HEK293T (cell line): ENCODE measurements at regions not wholly inside any gene's neighbourhood (a gene's known extent, or its start where the extent isn't known, plus 50 kb on each side); places are given as distances from the start of the nearest gene placed in this dataset.

Experiments
- CTCF ChIA-PET: fragments of 350-600 bp; formaldehyde crosslinking; extraction: SDS; loops from one replicate; lab custom pipeline; 2021; ENCODE audit warnings: antibody characterized with exemption, inconsistent platforms; lab: Yijun Ruan, JAX
- POLR2A ChIA-PET: fragments of 350-600 bp; formaldehyde crosslinking; extraction: SDS; loops from one replicate; lab custom pipeline; 2020; ENCODE audit warnings: antibody characterized with exemption, inconsistent platforms; lab: Yijun Ruan, JAX
- DNase-seq: peaks from one replicate; pipeline ENCODE4 v3.0.0; 2012; ENCODE audit warnings: mixed read lengths; ENCODE audit errors: extremely low spot score
- ARNT ChIP-seq: fragments of 450-650 bp; IDR thresholded peaks from 2 replicates; pipeline ENCODE4 v1.6.1; 2017; ENCODE audit warnings: mild to moderate bottlenecking
- BHLHE40 ChIP-seq: fragments of 450-650 bp; IDR thresholded peaks from 2 replicates; pipeline ENCODE4 v1.6.1; 2016; ENCODE audit warnings: mild to moderate bottlenecking, moderate library complexity, borderline replicate concordance
- CTBP1 ChIP-seq: fragments of 450-650 bp; IDR thresholded peaks from 2 replicates; pipeline ENCODE4 v1.6.1; 2016; ENCODE audit warnings: borderline replicate concordance
- ELF4 ChIP-seq: fragments of 450-650 bp; IDR thresholded peaks from 2 replicates; pipeline ENCODE4 v1.6.1; 2017; ENCODE audit warnings: antibody characterized with exemption
- FOXA1 ChIP-seq: fragments of 450-650 bp; IDR thresholded peaks from 2 replicates; pipeline ENCODE4 v1.6.1; 2016; ENCODE audit warnings: mild to moderate bottlenecking
- FOXK2 ChIP-seq: fragments of 450-650 bp; IDR thresholded peaks from 2 replicates; pipeline ENCODE4 v1.6.1; 2016; ENCODE audit warnings: mild to moderate bottlenecking
- FOXM1 ChIP-seq: fragments of 450-650 bp; IDR thresholded peaks from 2 replicates; pipeline ENCODE4 v1.6.1; 2017; ENCODE audit warnings: mild to moderate bottlenecking, borderline replicate concordance
- HDGF ChIP-seq: fragments of 450-650 bp; IDR thresholded peaks from 2 replicates; pipeline ENCODE4 v1.6.1; 2017; ENCODE audit warnings: antibody characterized with exemption, borderline replicate concordance
- L3MBTL2 ChIP-seq: fragments of 450-650 bp; conservative IDR thresholded peaks from 2 replicates; pipeline ENCODE4 v1.6.1; 2016; ENCODE audit warnings: mild to moderate bottlenecking
- LEF1 ChIP-seq: fragments of 450-650 bp; IDR thresholded peaks from 2 replicates; pipeline ENCODE4 v1.6.1; 2017; ENCODE audit warnings: mild to moderate bottlenecking, borderline replicate concordance
- NFRKB ChIP-seq: fragments of 450-650 bp; IDR thresholded peaks from 2 replicates; pipeline ENCODE4 v1.6.1; 2016; ENCODE audit warnings: mild to moderate bottlenecking, moderate library complexity
- SP1 ChIP-seq: fragments of 450-650 bp; IDR thresholded peaks from 2 replicates; pipeline ENCODE4 v1.6.1; 2017
- SUZ12 ChIP-seq: fragments of 450-650 bp; IDR thresholded peaks from 2 replicates; pipeline ENCODE4 v1.6.1; 2016; ENCODE audit warnings: mild to moderate bottlenecking
- TARDBP ChIP-seq: fragments of 450-650 bp; IDR thresholded peaks from 2 replicates; pipeline ENCODE4 v1.6.1; 2016
- ZNF384 ChIP-seq: fragments of 450-650 bp; IDR thresholded peaks from 2 replicates; pipeline ENCODE4 v1.6.1; 2016
- TF ChIP-seq, protein P1 (sequence below): fragments of 450-650 bp; IDR thresholded peaks from 2 replicates; pipeline ENCODE4 v1.6.1; 2016

DNA sequence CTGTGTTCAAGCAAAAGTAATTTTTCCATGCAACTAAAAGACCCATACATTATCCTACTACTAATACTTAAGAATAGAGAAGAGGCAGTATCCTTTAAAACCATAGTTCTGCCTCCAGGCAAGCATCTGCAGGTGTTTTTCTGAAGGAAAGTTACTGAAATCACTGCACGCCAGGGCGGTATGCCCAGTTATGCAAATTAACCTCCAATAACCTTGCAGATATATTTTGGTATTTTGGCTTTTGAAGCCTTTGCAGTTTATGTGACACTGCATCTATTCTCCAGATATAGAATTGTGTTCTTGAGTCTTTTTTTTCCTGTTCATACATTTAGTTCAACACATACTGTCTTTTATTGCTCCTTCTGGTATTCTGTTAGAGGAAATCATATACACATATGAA lies 346.2 kb upstream of the PDGFD start:
- ChIA-PET POLR2A (no interaction called here), CTCF (no interaction called here)
- DNase-seq = no peak
- TF ChIP-seq ARNT (no peak), SP1 (no peak), TARDBP (no peak), HDGF (no peak), L3MBTL2 (no peak), LEF1 (no peak), SUZ12 (no peak), FOXM1 (no peak), ZNF384 (no peak)
- TF ChIP-seq, protein P1, sequence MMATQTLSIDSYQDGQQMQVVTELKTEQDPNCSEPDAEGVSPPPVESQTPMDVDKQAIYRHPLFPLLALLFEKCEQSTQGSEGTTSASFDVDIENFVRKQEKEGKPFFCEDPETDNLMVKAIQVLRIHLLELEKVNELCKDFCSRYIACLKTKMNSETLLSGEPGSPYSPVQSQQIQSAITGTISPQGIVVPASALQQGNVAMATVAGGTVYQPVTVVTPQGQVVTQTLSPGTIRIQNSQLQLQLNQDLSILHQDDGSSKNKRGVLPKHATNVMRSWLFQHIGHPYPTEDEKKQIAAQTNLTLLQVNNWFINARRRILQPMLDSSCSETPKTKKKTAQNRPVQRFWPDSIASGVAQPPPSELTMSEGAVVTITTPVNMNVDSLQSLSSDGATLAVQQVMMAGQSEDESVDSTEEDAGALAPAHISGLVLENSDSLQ = no peak

DNA sequence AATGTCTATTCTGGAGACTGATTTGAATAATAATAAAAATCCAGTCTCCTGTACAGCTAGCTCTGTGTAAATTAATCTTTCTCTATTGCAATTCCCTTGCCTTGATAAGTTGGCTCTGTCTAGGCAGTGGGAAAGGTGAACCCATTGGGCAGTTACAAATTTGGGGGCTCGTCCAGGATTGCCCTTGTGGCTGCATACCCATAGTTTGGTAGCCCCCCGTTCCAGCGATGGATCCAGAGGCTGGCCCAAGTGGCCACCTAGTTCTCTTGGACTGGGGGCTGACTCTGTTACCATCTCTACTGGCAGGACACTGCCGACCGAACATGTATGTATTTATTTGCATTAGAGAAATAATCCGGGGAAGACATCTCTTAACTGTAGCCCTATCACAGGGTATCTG lies 326.2 kb upstream of the PDGFD start:
- no peak for TF ChIP-seq TARDBP
- POLR2A ChIA-PET = no interaction called here
- DNase-seq = no peak
- CTCF ChIA-PET = no interaction called here

DNA sequence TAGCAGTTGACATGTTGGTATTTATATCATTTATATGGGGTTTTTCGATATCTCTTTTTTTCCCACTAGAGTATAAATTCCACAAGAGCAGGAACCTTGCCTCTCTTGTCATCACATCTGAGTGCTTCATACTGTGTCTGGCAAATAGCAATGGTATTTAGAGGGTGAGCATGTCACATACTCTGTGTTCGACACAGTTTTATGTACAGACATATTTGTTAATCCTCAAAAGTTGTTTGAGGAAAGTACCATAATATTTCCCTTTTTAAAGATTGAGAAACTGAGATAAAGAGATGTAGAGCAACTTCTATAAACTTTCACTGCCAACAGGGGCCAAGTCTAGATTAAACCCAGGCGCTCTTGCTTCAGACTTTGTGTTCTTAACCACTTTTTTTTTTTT lies 324.6 kb upstream of the PDGFD start:
- CTCF ChIA-PET = no interaction called here

DNA sequence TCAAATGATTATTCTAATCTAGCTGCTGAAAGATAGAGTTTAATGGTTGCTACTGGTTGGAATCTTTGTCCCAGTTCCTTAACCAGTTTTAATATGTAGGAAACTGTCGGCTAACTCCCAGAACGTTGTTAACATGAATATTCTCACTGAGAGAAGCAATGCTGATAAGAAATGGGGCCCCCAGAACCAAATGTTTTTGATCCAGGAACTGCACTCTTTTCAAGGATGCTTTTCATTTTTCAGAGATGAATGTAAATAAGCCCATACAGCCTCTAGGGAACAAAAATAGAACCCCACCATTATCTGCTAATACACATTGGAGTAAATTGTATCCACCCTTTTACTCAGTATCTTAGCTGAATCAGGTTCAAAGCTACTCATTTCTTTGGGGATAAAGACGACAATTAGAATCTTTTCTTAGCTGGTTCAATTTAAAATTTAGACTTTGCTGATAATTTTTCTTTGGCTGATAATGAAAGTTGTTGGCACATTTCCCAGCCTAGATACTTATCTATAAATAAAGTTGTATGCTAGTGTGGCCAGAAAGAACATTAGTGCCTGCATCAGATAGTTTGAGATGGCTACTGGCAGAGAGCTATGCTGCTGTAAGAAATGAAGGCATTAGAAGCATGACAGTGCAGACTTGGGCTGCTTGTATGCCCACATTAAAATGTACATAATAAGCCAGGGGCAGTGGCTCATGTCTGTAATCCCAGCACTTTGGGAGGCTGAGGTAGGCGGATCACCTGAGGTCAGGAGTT lies 323.3 kb upstream of the PDGFD start:
- TF ChIP-seq ELF4 (no peak), LEF1 (no peak), CTBP1 (no peak), ARNT (no peak), FOXA1 (no peak), BHLHE40 (no peak), SP1 (no peak), SUZ12 (no peak), ZNF384 (no peak), L3MBTL2 (no peak)
- POLR2A ChIA-PET = no interaction called here
- CTCF ChIA-PET = interaction anchor here (0.6 kb wide), 1 partner anchor 155 kb away, joined by 5 read pairs; no protein-coding TSS in a partner anchor
- no peak for DNase-seq

More for the DNA sequence above, 324.6 kb upstream of the PDGFD start:
- no peak for DNase-seq
- TF ChIP-seq SUZ12 (no peak), FOXM1 (no peak), ZNF384 (no peak), LEF1 (no peak), FOXK2 (no peak), SP1 (no peak), CTBP1 (no peak)
- POLR2A ChIA-PET = no interaction called here

DNA sequence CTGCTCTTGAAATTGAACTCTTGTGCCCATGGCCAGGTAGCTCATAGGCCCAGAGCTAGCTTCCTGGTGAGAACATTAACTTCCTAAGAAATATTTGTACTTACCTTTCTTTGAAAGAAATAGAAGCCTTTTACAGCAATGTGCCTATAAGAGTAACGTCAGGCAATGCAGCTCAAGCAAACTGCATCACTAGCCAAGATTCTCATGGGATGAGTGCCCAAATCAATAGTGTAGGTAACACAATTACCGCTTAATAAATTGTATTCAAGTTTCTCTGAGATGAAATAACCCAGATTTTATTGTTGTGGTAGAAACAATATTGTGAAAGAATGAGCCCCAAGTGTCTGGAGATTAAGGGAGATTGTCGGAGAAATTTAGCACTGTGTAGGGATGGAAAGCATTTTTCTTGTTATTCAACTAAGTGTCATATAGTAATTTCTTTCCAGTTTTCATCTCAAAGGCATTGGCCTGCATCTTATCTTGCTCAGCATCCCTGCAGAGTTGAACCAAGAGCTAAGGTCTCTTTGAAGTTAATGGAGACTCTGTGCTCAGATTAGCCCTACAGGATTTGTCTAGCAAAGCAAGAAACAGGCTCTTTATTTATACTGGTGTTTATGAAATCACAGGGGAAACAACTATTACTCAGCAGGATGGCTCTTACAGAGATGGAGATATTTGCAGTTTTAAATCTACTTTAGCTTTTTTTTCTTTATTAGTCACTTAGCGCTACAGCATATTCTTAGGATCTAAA lies 321.0 kb upstream of the PDGFD start:
- CTCF ChIA-PET = no interaction called here
- POLR2A ChIA-PET = no interaction called here
- DNase-seq = no peak
- no peak for TF ChIP-seq BHLHE40
- TF ChIP-seq ZNF384 = no peak
- TF ChIP-seq, protein P1 = no peak
- TF ChIP-seq FOXK2 = no peak
- TF ChIP-seq HDGF = no peak
- TF ChIP-seq NFRKB = no peak
- no peak for TF ChIP-seq CTBP1
- TF ChIP-seq SUZ12 = no peak

DNA sequence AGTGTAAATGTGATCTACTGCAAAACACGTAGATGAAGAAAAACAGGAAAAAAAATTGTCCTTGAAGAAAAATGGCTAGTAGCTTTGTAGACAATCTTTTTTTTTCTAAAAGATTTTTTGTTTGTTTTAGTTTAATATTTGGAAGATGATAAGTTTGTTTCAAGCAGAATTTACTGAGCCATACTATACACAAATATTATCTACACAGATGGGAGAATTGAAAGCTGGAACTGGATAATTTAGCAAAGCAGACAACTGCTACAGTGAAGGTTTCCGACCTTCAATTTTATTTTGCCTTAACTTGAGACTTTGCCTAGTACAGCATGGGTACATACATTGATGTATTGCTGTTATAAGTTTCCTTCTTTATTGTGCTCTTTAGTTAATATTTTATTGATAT lies 313.0 kb upstream of the PDGFD start:
- ChIA-PET POLR2A (no interaction called here), CTCF (no interaction called here)
- no peak for TF ChIP-seq CTBP1
- no peak for TF ChIP-seq ELF4
- no peak for TF ChIP-seq NFRKB
- no peak for TF ChIP-seq L3MBTL2
- TF ChIP-seq FOXM1 = no peak
- TF ChIP-seq HDGF = no peak
- no peak for TF ChIP-seq ZNF384
- no peak for TF ChIP-seq ARNT
- TF ChIP-seq BHLHE40 = no peak
- TF ChIP-seq SUZ12 = no peak
- TF ChIP-seq, protein P1 = no peak
- no peak for TF ChIP-seq LEF1
- TF ChIP-seq FOXK2 = no peak
- no peak for TF ChIP-seq TARDBP
- no peak for DNase-seq
